ENCODE measurements at regions not wholly inside any gene's neighbourhood (a gene's known extent, or its start where the extent isn't known, plus 50 kb on each side); places are given as distances from the start of the nearest gene placed in this dataset.

DNA sequence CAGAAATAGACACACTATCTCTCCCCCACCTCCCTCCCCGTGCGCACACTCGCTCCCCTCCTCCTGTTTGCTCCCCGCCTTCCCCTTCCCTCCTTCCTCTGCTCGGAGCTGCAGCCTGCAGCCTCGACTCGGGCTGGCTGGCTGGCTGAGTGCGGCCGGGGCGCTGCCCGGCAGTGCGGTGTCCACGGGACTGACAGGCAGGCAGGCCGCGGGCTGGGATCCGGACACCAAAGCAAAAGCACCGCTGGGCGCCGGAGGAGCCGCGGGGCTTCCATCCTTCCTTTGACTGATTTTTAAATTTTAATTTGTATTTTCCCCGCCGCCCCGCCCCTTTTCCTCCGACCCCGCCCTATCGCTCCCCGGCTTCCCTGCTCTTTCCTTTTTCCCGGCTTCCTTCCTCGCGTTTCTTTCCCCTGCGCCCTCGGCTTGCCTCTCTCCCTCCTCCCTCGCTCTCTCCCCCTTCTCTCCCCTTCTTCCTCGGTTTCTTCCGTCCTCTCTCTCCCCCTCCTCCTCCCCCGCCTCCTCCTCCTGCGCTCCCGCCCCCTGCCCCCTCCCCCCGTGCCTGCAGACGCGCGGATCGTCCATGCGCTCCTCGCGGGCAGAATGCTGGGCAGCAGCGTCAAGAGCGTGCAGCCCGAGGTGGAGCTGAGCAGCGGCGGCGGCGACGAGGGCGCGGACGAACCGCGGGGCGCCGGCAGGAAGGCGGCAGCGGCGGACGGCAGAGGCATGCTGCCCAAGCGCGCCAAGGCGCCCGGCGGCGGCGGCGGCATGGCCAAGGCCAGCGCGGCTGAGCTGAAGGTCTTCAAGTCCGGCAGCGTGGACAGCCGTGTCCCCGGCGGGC lies 109.4 kb downstream of the NAV1 start:
- CTCF ChIA-PET (ENCODE audit: partially characterized antibody), result interaction anchor here (0.8 to 4.5 kb wide), 24 partner anchors 8 to 166 kb away, joined by 3 to 28 read pairs (median 4); no protein-coding TSS in a partner anchor
- DNase-seq (ENCODE audit: low read depth in 1 of 2, low spot score in 2 of 2), result peak in 1 of 2 experiments; percentile 71
- H3K79me2 ChIP-seq (ENCODE audit: control insufficient read depth in 1 of 2, insufficient read depth in 2 of 2, low read length in 2 of 2), result peaks cover 0 to 21% of the 10 kb centered on the region in 2 experiments; a peak in 2 of 4 replicates
- TF ChIP-seq CREB1 (IDR thresholded peaks at IDR 0.05) (0 out of 2 replicates have a peak, but pooled peaks have one; percentile 10), ASH2L (IDR thresholded peaks at IDR 0.05; ENCODE audit: low read length) (peak; percentile 74), KDM4A (IDR thresholded peaks at IDR 0.05; ENCODE audit: low read depth, low read length, severe bottlenecking) (peak; percentile 41), HDAC2 (IDR thresholded peaks at IDR 0.05; ENCODE audit: borderline replicate concordance in 1 of 2, low read depth in 2 of 2, low read length in 2 of 2) (no peak), RNF2 (IDR thresholded peaks at IDR 0.05; ENCODE audit: borderline replicate concordance, low read depth, low read length, missing control alignments, poor library complexity, severe bottlenecking) (no peak), JUND (IDR thresholded peaks at IDR 0.05; ENCODE audit: low read length) (no peak), TAF1 (IDR thresholded peaks at IDR 0.05; ENCODE audit: low read depth, low read length) (0 out of 2 replicates have a peak, but pooled peaks have one; percentile 27), BCL11A (IDR thresholded peaks at IDR 0.05; ENCODE audit: low read depth in 2 of 2, low read length in 2 of 2) (no peak)
- TF ChIP-seq, protein P1, sequence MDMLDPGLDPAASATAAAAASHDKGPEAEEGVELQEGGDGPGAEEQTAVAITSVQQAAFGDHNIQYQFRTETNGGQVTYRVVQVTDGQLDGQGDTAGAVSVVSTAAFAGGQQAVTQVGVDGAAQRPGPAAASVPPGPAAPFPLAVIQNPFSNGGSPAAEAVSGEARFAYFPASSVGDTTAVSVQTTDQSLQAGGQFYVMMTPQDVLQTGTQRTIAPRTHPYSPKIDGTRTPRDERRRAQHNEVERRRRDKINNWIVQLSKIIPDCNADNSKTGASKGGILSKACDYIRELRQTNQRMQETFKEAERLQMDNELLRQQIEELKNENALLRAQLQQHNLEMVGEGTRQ (IDR thresholded peaks at IDR 0.05; ENCODE audit: low read length), result no peak

More for the DNA sequence above, 109.4 kb downstream of the NAV1 start:
- 0 out of 2 replicates have a peak overlapping the region, but pooled peaks have one; percentile 52 for H2BK20ac ChIP-seq (ENCODE audit: low read length)
- H2AK5ac ChIP-seq (ENCODE audit: low read depth, low read length), result no peak overlapping the region
- peak overlapping the region; percentile 16; the same call in 1 of the 2 replicates for H2BK15ac ChIP-seq (ENCODE audit: low read length)
- 1% methylated on average over 20 of the region's 81 CpGs; no CpG with 5 or more reads in 1 of the 2 experiments for WGBS, 2 experiments (ENCODE audit: extremely low coverage in 1 of 2, insufficient coverage in 1 of 2, insufficient read length in 1 of 2, insufficient replicate concordance in 2 of 2, low coverage in 1 of 2, low lambda C conversion rate in 2 of 2, missing lambda C conversion rate in 1 of 2)
- H3K27ac ChIP-seq (ENCODE audit: low read depth, low read length), result no peak overlapping the region
- H3K14ac ChIP-seq (ENCODE audit: insufficient read length), result no peak overlapping the region
- H3K36me3 ChIP-seq (ENCODE audit: control insufficient read depth in 2 of 4, insufficient read depth in 4 of 4, low read length in 3 of 4), result no peaks in the 10 kb centered on the region
- peak overlapping the region in 3 of 4 experiments; percentile 33 to 47 (median 36); a peak in 5 of 7 replicates for H3K9ac ChIP-seq (replicated peaks in 1 of 4; ENCODE audit: extremely low read depth in 1 of 4, low read depth in 3 of 4, low read length in 3 of 4)
- H2BK120ac ChIP-seq (replicated peaks; ENCODE audit: low read depth, low read length), result no peak overlapping the region
- no peak overlapping the region for H4K5ac ChIP-seq (ENCODE audit: insufficient read length, low read depth, low read length)
- peaks cover 6% of the 10 kb centered on the region; the same call in 1 of the 2 replicates for H3K79me1 ChIP-seq (ENCODE audit: low read depth, low read length)
- H2AFZ ChIP-seq (ENCODE audit: low read length), result no peak overlapping the region
- no peak overlapping the region for H3K23ac ChIP-seq (ENCODE audit: insufficient read length)
- peaks cover 6 to 12% of the 10 kb centered on the region in 2 experiments for H4K20me1 ChIP-seq (replicated peaks in 1 of 2; ENCODE audit: control insufficient read depth in 1 of 2, insufficient read depth in 2 of 2, low read length in 2 of 2)
- no peak overlapping the region; the same call in 1 of the 2 replicates for H2BK12ac ChIP-seq (ENCODE audit: low read depth, low read length)
- H4K8ac ChIP-seq (ENCODE audit: extremely low read depth, insufficient read depth, low read length), result no peak overlapping the region
- H3K4me3 ChIP-seq (ENCODE audit: extremely low read depth in 1 of 4, insufficient read depth in 2 of 4, low read depth in 3 of 4, low read length in 4 of 4), result peak overlapping the region; percentile 67 to 83 (median 70)
- peaks cover 13 to 33% (median 24%) of the 10 kb centered on the region in 4 experiments for H3K4me1 ChIP-seq (replicated peaks in 1 of 4; ENCODE audit: control insufficient read depth in 3 of 4, insufficient read depth in 4 of 4, low read length in 3 of 4)
- peak overlapping the region; percentile 97 to 100 for H3K4me2 ChIP-seq (ENCODE audit: insufficient read depth in 1 of 2, low read depth in 2 of 2, low read length in 2 of 2)
- peak overlapping the region; percentile 12 for H4K91ac ChIP-seq (replicated peaks; ENCODE audit: insufficient read length, low read length)
- H3K9me3 ChIP-seq (ENCODE audit: insufficient read depth in 2 of 2, low read depth in 1 of 2, low read length in 1 of 2), result no peaks in the 10 kb centered on the region
- peak overlapping the region; percentile 58 for H3K4ac ChIP-seq (replicated peaks; ENCODE audit: insufficient read length, low read depth, low read length)
- no peak overlapping the region; the same call in 1 of the 2 replicates for H2BK5ac ChIP-seq (ENCODE audit: low read depth, low read length)
- FAIRE-seq, result no peak
- H3K27me3 ChIP-seq (replicated peaks in 1 of 4; ENCODE audit: control insufficient read depth in 3 of 4, extremely low read depth in 1 of 4, insufficient read depth in 3 of 4, low read length in 3 of 4), result peaks cover 0 to 22% (median 19%) of the 10 kb centered on the region in 4 experiments; a peak in 5 of 7 replicates
- POLR2A ChIA-PET (ENCODE audit: partially characterized antibody), result interaction anchor here (0.6 to 2.9 kb wide), 12 partner anchors 13 to 622 kb away, joined by 3 to 8 read pairs (median 3); no protein-coding TSS in a partner anchor
- no peak overlapping the region for H3K56ac ChIP-seq (replicated peaks; ENCODE audit: insufficient read length, low read depth, low read length)
- H3K18ac ChIP-seq (ENCODE audit: extremely low read depth, low read length), result peak overlapping the region; percentile 87
- H3K23me2 ChIP-seq (ENCODE audit: low read depth, low read length), result peaks cover 22% of the 10 kb centered on the region

Data from H1 (cell line).